Lower leg skin (tissue), 3 donors: ENCODE measurements at regions not wholly inside any gene's neighbourhood (a gene's known extent, or its start where the extent isn't known, plus 50 kb on each side); places are given as distances from the start of the nearest gene placed in this dataset.
"Not testable (repeated sequence)": the region's sequence is repeated elsewhere in the genome, so short reads cannot be mapped to it uniquely, and the experiment has no call there.

ENCODE experiments used
- CTCF ChIP-seq, 3 donors: fragments of 450-650 bp; IDR thresholded peaks; one replicate each; pipeline ENCODE4 v1.5.1; 2016; ENCODE audit warnings: antibody characterized with exemption in 3 of 3, mild to moderate bottlenecking in 3 of 3, moderate library complexity in 2 of 3
- POLR2A ChIP-seq, 2 donors: fragments of 450-650 bp; IDR thresholded peaks; one replicate each; pipeline ENCODE4 v1.6.1; 2016 to 2017; ENCODE audit warnings: antibody characterized with exemption in 2 of 2, mild to moderate bottlenecking in 1 of 2, moderate library complexity in 1 of 2

- TF ChIP-seq CTCF, POLR2A (IDR thresholded peaks at IDR 0.05): not testable (repeated sequence)
These were observed 57.5 kb upstream of the ZNF267 start for GRCh38 chr16:31816141-31816540.
